HEK293 (cell line): ENCODE measurements at regions not wholly inside any gene's neighbourhood (a gene's known extent, or its start where the extent isn't known, plus 50 kb on each side); places are given as distances from the start of the nearest gene placed in this dataset.

Experiments used
- CTCF ChIA-PET: fragments of 350-600 bp; formaldehyde crosslinking; extraction: SDS; loops from one replicate; lab custom pipeline; 2021; ENCODE audit warnings: antibody characterized with exemption; lab: Yijun Ruan, JAX
- POLR2A ChIA-PET: fragments of 300-600 bp; formaldehyde crosslinking; extraction: SDS; loops from one replicate; lab custom pipeline; 2020; ENCODE audit warnings: antibody characterized with exemption, inconsistent platforms; lab: Yijun Ruan, JAX
- H3K27ac ChIP-seq: fragments of 200-500 bp; sonication (Bioruptor generic); 2 replicates; pipeline ENCODE4 v1.5.1; 2014; ENCODE audit warnings: low read depth, low read length, control low read depth, inconsistent platforms; ENCODE audit errors: extremely low read depth
- H3K36me3 ChIP-seq, 2 experiments: fragments of 200-500 bp in 1 of 2; sonication (Bioruptor generic) in 1 of 2; 1 replicate in 1 of 2; 2 replicates in 1 of 2; pipeline ENCODE4 v1.5.1; 2014 to 2017; ENCODE audit warnings: inconsistent platforms in 2 of 2, low read length in 2 of 2; ENCODE audit not compliant: control insufficient read depth in 2 of 2, insufficient read depth in 1 of 2
- H3K4me1 ChIP-seq: fragments of 200-500 bp; sonication (Bioruptor generic); 2 replicates; pipeline ENCODE4 v1.5.1; 2014; ENCODE audit warnings: mild to moderate bottlenecking, low read length, inconsistent platforms; ENCODE audit not compliant: control insufficient read depth, insufficient read depth
- H3K4me3 ChIP-seq: 2 replicates; pipeline ENCODE4 v1.5.1; 2011; ENCODE audit warnings: low read depth, mild to moderate bottlenecking, control low read depth, low read length, moderate library complexity
- H3K9me3 ChIP-seq: fragments of 200-500 bp; sonication (Bioruptor generic); 2 replicates; pipeline ENCODE4 v1.5.1; 2014; ENCODE audit warnings: low read depth, low read length, inconsistent platforms; ENCODE audit not compliant: control insufficient read depth, insufficient read depth
- EGR2 ChIP-seq: fragments of 450-650 bp; formaldehyde crosslinking; IDR thresholded peaks from 2 replicates; pipeline ENCODE4 v1.5.1; 2016; ENCODE audit warnings: low read depth, missing biosample characterization, missing genetic modification characterization
- KLF10 ChIP-seq: fragments of 450-650 bp; IDR thresholded peaks from 2 replicates; pipeline ENCODE4 v1.5.1; 2018; ENCODE audit warnings: missing biosample characterization, mild to moderate bottlenecking, missing genetic modification characterization
- ZBTB20 ChIP-seq: fragments of 450-650 bp; formaldehyde crosslinking; IDR thresholded peaks from 2 replicates; pipeline ENCODE4 v1.5.1; 2016; ENCODE audit warnings: missing biosample characterization, missing genetic modification characterization
- ZBTB21 ChIP-seq: fragments of 450-650 bp; formaldehyde crosslinking; IDR thresholded peaks from 2 replicates; pipeline ENCODE4 v1.5.1; 2017; ENCODE audit warnings: missing biosample characterization, missing genetic modification characterization
- ZBTB48 ChIP-seq: fragments of 450-650 bp; formaldehyde crosslinking; IDR thresholded peaks from 2 replicates; pipeline ENCODE4 v1.5.1; 2016; ENCODE audit warnings: missing biosample characterization, missing genetic modification characterization
- ZFP41 ChIP-seq: fragments of 450-650 bp; formaldehyde crosslinking; IDR thresholded peaks from 2 replicates; pipeline ENCODE4 v1.5.1; 2016; ENCODE audit warnings: missing biosample characterization, missing genetic modification characterization, borderline replicate concordance
- ZNF146 ChIP-seq: fragments of 450-650 bp; formaldehyde crosslinking; IDR thresholded peaks from 2 replicates; pipeline ENCODE4 v1.5.1; 2016; ENCODE audit warnings: missing biosample characterization, missing genetic modification characterization
- ZNF169 ChIP-seq: fragments of 450-650 bp; formaldehyde crosslinking; IDR thresholded peaks from 2 replicates; pipeline ENCODE4 v1.5.1; 2016; ENCODE audit warnings: missing biosample characterization, missing genetic modification characterization
- ZNF174 ChIP-seq: fragments of 450-650 bp; formaldehyde crosslinking; IDR thresholded peaks from 2 replicates; pipeline ENCODE4 v1.5.0; 2017; ENCODE audit warnings: missing biosample characterization, mild to moderate bottlenecking, missing genetic modification characterization
- ZNF266 ChIP-seq: fragments of 450-650 bp; formaldehyde crosslinking; IDR thresholded peaks from 2 replicates; pipeline ENCODE4 v1.5.1; 2016; ENCODE audit warnings: missing biosample characterization, missing genetic modification characterization, low read depth
- ZNF324 ChIP-seq: fragments of 450-650 bp; formaldehyde crosslinking; IDR thresholded peaks from 2 replicates; pipeline ENCODE4 v1.5.1; 2016; ENCODE audit warnings: missing biosample characterization, missing genetic modification characterization
- ZNF350 ChIP-seq: fragments of 450-650 bp; formaldehyde crosslinking; IDR thresholded peaks from 2 replicates; pipeline ENCODE4 v1.5.0; 2017; ENCODE audit warnings: missing biosample characterization, mild to moderate bottlenecking, missing genetic modification characterization
- ZNF354C ChIP-seq: fragments of 450-650 bp; formaldehyde crosslinking; IDR thresholded peaks from 2 replicates; pipeline ENCODE4 v1.5.1; 2016; ENCODE audit warnings: missing biosample characterization, missing genetic modification characterization, low read depth, borderline replicate concordance
- ZNF548 ChIP-seq: fragments of 450-650 bp; formaldehyde crosslinking; IDR thresholded peaks from 2 replicates; pipeline ENCODE4 v1.5.1; 2016; ENCODE audit warnings: missing biosample characterization, missing genetic modification characterization
- ZNF555 ChIP-seq: fragments of 450-650 bp; formaldehyde crosslinking; conservative IDR thresholded peaks from 2 replicates; pipeline ENCODE4 v1.5.1; 2017; ENCODE audit warnings: missing biosample characterization, mild to moderate bottlenecking, missing genetic modification characterization, inconsistent platforms
- ZNF624 ChIP-seq: fragments of 450-650 bp; formaldehyde crosslinking; IDR thresholded peaks from 2 replicates; pipeline ENCODE4 v1.5.1; 2017; ENCODE audit warnings: missing biosample characterization, missing genetic modification characterization
- ZNF707 ChIP-seq: fragments of 450-650 bp; formaldehyde crosslinking; IDR thresholded peaks from 2 replicates; pipeline ENCODE4 v1.5.1; 2016; ENCODE audit warnings: missing biosample characterization, missing genetic modification characterization
- ZXDB ChIP-seq: fragments of 450-650 bp; formaldehyde crosslinking; IDR thresholded peaks from 2 replicates; pipeline ENCODE4 v1.5.1; 2016; ENCODE audit warnings: missing biosample characterization, missing genetic modification characterization
- TF ChIP-seq, protein P1 (sequence below): fragments of 450-650 bp; formaldehyde crosslinking; IDR thresholded peaks from 2 replicates; pipeline ENCODE4 v1.5.1; 2016; ENCODE audit warnings: missing biosample characterization, missing genetic modification characterization
- TF ChIP-seq, protein P2 (sequence below): fragments of 450-650 bp; formaldehyde crosslinking; IDR thresholded peaks from 2 replicates; pipeline ENCODE4 v1.5.1; 2016; ENCODE audit warnings: missing biosample characterization, missing genetic modification characterization, borderline replicate concordance
- TF ChIP-seq, protein P3 (sequence below): fragments of 450-650 bp; formaldehyde crosslinking; IDR thresholded peaks from 2 replicates; pipeline ENCODE4 v1.5.1; 2016; ENCODE audit warnings: missing biosample characterization, missing genetic modification characterization
- TF ChIP-seq, protein P4 (sequence below): fragments of 450-650 bp; formaldehyde crosslinking; IDR thresholded peaks from 2 replicates; pipeline ENCODE4 v1.5.1; 2016; ENCODE audit warnings: missing biosample characterization, missing genetic modification characterization

DNA sequence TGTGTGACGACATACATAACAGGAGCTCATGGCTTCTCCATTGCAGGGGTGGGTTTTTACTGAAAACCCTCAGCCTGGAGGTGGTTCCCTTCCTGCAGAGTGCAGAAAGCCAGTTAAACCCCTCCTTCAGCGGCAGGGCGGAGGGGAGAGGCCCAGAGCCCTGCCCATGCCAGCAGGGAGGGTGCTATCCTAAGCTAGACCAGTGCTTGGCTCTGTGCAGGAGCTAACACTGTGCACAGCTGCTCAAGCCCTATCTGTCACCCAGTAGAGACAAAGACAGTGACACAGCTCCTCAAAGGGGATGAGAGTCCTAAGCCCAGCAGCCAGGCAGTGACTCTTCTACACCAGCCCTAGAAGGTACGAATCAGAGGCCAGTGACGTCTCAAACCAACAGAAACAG is 70.0 kb upstream of the ZSWIM6 start (continued):
- TF ChIP-seq ZFP41 (no peak), KLF10 (tag by site-specific recombination) (no peak)

DNA sequence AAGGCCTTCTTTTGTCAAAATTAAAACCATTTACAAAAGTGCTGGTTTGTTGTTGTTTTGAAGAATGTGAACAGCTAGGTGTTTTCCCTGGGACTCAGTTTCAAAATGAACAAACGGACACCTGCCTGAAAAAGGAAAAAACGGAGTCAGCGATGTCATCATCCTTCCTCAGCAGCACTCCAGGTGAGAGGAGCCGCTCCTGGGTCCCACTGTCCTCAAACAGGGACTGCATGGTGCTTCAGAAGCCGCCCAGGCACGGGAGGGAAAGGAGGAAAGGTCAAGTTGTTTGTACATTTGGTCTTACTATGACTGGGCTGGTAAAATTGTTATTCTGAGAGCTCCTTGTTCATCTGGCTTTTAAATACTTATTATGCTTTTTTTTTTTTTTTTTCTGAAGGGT is 69.0 kb upstream of the ZSWIM6 start:
- ChIA-PET POLR2A (no interaction called here), CTCF (interaction anchor here (1.3 kb wide), 1 partner anchor 69 kb away, joined by 4 read pairs; no protein-coding TSS in a partner anchor)
- no peak overlapping the region for H3K4me3 ChIP-seq

DNA sequence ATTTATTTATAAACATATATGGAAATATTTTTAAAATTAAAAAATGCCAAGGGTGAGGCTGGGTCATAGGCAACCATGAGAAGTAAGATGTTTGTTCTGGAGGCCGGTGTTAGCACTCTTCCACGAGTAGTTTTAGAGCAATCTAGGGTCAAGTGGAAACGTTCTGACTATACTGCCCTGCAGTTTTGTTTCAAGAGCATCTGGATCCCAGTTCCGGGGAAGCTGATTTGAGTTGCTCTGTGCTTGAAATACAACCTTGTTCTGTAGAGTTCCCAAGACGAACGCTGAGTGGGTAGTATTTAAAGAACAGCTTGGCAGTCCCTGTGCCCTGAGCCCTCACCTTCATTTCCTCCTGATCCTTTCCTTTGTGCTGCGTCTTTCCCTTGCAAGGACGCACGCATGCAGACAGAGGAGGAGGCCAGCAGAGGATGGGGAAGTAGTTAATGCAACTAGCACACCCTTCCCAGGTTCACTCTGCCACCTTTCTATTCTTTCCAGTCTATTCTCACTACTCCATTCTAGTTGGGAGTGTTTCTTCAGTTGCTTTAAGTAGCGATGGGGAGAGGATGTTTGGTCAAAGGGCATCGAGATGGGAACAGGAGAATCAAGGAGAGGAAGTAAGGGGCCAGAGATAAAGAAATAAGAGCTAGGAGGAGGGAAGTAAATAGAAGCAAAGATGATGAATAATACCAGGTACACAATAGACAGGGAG is 68.3 kb upstream of the ZSWIM6 start:
- no peaks in the 10 kb centered on the region for H3K4me1 ChIP-seq
- CTCF ChIA-PET = interaction anchor here (1.3 kb wide), 1 partner anchor 68 kb away, joined by 4 read pairs; no protein-coding TSS in a partner anchor
- TF ChIP-seq EGR2 (tag by site-specific recombination) (no peak), ZNF354C (no peak)
- TF ChIP-seq, protein P1, sequence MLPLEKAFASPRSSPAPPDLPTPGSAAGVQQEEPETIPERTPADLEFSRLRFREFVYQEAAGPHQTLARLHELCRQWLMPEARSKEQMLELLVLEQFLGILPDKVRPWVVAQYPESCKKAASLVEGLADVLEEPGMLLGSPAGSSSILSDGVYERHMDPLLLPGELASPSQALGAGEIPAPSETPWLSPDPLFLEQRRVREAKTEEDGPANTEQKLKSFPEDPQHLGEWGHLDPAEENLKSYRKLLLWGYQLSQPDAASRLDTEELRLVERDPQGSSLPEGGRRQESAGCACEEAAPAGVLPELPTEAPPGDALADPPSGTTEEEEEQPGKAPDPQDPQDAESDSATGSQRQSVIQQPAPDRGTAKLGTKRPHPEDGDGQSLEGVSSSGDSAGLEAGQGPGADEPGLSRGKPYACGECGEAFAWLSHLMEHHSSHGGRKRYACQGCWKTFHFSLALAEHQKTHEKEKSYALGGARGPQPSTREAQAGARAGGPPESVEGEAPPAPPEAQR (tag by site-specific recombination) = no peak
- POLR2A ChIA-PET = no interaction called here
- no peak overlapping the region for H3K27ac ChIP-seq
- no peaks in the 10 kb centered on the region for H3K9me3 ChIP-seq
- H3K36me3 ChIP-seq = no peaks in the 10 kb centered on the region
- H3K4me3 ChIP-seq = no peak overlapping the region

More for the DNA sequence above, 69.0 kb upstream of the ZSWIM6 start:
- Histone ChIP-seq H3K4me1 (no peaks in the 10 kb centered on the region), H3K27ac (no peak overlapping the region), H3K36me3 (no peaks in the 10 kb centered on the region), H3K9me3 (no peaks in the 10 kb centered on the region)
- no peak for TF ChIP-seq ZNF350
- no peak for TF ChIP-seq ZBTB48 (tag by site-specific recombination)
- TF ChIP-seq ZNF169 = no peak
- TF ChIP-seq ZNF555 (tag by site-specific recombination) = no peak
- TF ChIP-seq, protein P2, sequence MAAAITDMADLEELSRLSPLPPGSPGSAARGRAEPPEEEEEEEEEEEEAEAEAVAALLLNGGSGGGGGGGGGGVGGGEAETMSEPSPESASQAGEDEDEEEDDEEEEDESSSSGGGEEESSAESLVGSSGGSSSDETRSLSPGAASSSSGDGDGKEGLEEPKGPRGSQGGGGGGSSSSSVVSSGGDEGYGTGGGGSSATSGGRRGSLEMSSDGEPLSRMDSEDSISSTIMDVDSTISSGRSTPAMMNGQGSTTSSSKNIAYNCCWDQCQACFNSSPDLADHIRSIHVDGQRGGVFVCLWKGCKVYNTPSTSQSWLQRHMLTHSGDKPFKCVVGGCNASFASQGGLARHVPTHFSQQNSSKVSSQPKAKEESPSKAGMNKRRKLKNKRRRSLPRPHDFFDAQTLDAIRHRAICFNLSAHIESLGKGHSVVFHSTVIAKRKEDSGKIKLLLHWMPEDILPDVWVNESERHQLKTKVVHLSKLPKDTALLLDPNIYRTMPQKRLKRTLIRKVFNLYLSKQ (tag by site-specific recombination) = no peak

DNA sequence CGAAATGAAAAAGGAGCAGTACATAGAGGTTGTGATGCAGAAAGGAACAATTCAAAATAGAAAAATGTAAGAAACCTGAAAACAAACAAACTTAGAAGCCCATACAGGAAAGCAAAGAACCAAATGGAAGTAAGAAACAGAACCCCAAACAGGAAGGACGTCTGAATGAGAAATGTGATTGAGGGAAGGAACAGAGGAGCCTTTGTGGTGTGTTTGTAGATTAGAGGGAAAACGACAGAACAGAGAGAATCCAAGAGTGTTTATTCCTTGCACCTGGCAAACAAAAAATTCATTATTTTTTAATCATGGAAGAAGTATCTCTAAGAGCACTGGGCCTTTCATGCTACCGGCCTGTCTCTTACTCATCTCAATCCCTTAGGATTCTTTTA is 67.8 kb upstream of the ZSWIM6 start:
- Histone ChIP-seq H3K4me3 (no peak overlapping the region), H3K36me3 (no peaks in the 10 kb centered on the region), H3K4me1 (no peaks in the 10 kb centered on the region), H3K27ac (no peak overlapping the region), H3K9me3 (no peaks in the 10 kb centered on the region)
- ChIA-PET POLR2A (no interaction called here), CTCF (no interaction called here)
- TF ChIP-seq, protein P3, sequence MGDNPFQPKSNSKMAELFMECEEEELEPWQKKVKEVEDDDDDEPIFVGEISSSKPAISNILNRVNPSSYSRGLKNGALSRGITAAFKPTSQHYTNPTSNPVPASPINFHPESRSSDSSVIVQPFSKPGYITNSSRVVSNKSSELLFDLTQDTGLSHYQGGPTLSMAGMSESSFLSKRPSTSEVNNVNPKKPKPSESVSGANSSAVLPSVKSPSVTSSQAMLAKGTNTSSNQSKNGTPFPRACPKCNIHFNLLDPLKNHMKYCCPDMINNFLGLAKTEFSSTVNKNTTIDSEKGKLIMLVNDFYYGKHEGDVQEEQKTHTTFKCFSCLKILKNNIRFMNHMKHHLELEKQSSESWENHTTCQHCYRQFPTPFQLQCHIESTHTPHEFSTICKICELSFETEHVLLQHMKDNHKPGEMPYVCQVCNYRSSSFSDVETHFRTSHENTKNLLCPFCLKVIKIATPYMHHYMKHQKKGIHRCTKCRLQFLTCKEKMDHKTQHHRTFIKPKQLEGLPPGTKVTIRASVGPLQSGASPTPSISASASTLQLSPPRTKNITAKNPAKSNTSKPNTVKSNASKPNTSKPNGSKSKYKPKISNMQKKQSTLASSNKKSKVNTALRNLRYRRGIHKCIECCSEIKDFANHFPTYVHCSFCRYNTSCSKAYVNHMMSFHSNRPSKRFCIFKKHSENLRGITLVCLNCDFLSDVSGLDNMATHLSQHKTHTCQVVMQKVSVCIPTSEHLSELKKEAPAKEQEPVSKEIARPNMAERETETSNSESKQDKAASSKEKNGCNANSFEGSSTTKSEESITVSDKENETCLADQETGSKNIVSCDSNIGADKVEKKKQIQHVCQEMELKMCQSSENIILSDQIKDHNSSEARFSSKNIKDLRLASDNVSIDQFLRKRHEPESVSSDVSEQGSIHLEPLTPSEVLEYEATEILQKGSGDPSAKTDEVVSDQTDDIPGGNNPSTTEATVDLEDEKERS = no peak
- TF ChIP-seq ZNF707 (tag by site-specific recombination) = no peak
- TF ChIP-seq ZNF174 = no peak
- TF ChIP-seq ZBTB20 (tag by site-specific recombination) = no peak
- TF ChIP-seq ZNF354C = no peak
- TF ChIP-seq ZNF169 = no peak
- TF ChIP-seq ZXDB = no peak
- no peak for TF ChIP-seq ZNF266 (tag by site-specific recombination)
- no peak for TF ChIP-seq ZNF146 (tag by site-specific recombination)
- no peak for TF ChIP-seq ZNF548 (tag by site-specific recombination)
- TF ChIP-seq ZBTB21 = no peak
- no peak for TF ChIP-seq ZNF624 (tag by site-specific recombination)
- TF ChIP-seq ZNF324 (tag by site-specific recombination) = no peak
- TF ChIP-seq, protein P4, sequence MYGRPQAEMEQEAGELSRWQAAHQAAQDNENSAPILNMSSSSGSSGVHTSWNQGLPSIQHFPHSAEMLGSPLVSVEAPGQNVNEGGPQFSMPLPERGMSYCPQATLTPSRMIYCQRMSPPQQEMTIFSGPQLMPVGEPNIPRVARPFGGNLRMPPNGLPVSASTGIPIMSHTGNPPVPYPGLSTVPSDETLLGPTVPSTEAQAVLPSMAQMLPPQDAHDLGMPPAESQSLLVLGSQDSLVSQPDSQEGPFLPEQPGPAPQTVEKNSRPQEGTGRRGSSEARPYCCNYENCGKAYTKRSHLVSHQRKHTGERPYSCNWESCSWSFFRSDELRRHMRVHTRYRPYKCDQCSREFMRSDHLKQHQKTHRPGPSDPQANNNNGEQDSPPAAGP (tag by site-specific recombination) = no peak
